Gastrocnemius medialis (tissue), 4 donors: ENCODE measurements at regions not wholly inside any gene's neighbourhood (a gene's known extent, or its start where the extent isn't known, plus 50 kb on each side); places are given as distances from the start of the nearest gene placed in this dataset.

Experiments used
- POLR2A ChIP-seq, 2 donors: fragments of 450-650 bp; IDR thresholded peaks; one replicate each; pipeline ENCODE4 v1.6.1; 2017; ENCODE audit warnings: antibody characterized with exemption in 2 of 2, mild to moderate bottlenecking in 2 of 2, moderate library complexity in 2 of 2
- TF ChIP-seq, protein P1 (sequence below), 5 experiments: fragments of 450-650 bp in 3 of 5; fragments of 200-600 bp in 2 of 5; sonication (generic) in 2 of 5; IDR thresholded peaks in 4 of 5; conservative IDR thresholded peaks in 1 of 5; 1 replicate in 4 of 5; 2 replicates in 1 of 5; pipeline ENCODE4 v1.5.1; 2016 to 2019; ENCODE audit warnings: antibody characterized with exemption in 5 of 5, mild to moderate bottlenecking in 3 of 5, moderate library complexity in 3 of 5

- TF ChIP-seq, protein P1, sequence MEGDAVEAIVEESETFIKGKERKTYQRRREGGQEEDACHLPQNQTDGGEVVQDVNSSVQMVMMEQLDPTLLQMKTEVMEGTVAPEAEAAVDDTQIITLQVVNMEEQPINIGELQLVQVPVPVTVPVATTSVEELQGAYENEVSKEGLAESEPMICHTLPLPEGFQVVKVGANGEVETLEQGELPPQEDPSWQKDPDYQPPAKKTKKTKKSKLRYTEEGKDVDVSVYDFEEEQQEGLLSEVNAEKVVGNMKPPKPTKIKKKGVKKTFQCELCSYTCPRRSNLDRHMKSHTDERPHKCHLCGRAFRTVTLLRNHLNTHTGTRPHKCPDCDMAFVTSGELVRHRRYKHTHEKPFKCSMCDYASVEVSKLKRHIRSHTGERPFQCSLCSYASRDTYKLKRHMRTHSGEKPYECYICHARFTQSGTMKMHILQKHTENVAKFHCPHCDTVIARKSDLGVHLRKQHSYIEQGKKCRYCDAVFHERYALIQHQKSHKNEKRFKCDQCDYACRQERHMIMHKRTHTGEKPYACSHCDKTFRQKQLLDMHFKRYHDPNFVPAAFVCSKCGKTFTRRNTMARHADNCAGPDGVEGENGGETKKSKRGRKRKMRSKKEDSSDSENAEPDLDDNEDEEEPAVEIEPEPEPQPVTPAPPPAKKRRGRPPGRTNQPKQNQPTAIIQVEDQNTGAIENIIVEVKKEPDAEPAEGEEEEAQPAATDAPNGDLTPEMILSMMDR (IDR thresholded peaks at IDR 0.05 in 4 of 5, conservative IDR thresholded peaks at IDR 0.05 in 1 of 5): no peak
- no peak for TF ChIP-seq POLR2A (IDR thresholded peaks at IDR 0.05)
These were observed 418.3 kb upstream of the CYRIA start for GRCh38 chr2:17083902-17084301.
